GM12891 (cell line): ENCODE measurements at regions not wholly inside any gene's neighbourhood (a gene's known extent, or its start where the extent isn't known, plus 50 kb on each side); places are given as distances from the start of the nearest gene placed in this dataset.

Experiments
- PAX5 ChIP-seq: IDR thresholded peaks from 2 replicates; pipeline ENCODE4 v1.6.1; 2011; ENCODE audit warnings: low read length, moderate library complexity, mild to moderate bottlenecking; ENCODE audit not compliant: insufficient read depth, severe bottlenecking
- POLR2A ChIP-seq: IDR thresholded peaks from 2 replicates; pipeline ENCODE4 v1.6.1; 2011; ENCODE audit warnings: low read depth, low read length, control low read depth
- POLR2AphosphoS5 ChIP-seq: IDR thresholded peaks from 2 replicates; pipeline ENCODE4 v1.6.1; 2011; ENCODE audit warnings: low read depth, low read length, control low read depth
- SPI1 ChIP-seq: IDR thresholded peaks from 2 replicates; pipeline ENCODE4 v1.6.1; 2011; ENCODE audit warnings: low read depth, low read length, control low read depth
- TAF1 ChIP-seq: IDR thresholded peaks from 2 replicates; pipeline ENCODE4 v1.6.1; 2011; ENCODE audit warnings: low read depth, low read length, control low read depth

DNA sequence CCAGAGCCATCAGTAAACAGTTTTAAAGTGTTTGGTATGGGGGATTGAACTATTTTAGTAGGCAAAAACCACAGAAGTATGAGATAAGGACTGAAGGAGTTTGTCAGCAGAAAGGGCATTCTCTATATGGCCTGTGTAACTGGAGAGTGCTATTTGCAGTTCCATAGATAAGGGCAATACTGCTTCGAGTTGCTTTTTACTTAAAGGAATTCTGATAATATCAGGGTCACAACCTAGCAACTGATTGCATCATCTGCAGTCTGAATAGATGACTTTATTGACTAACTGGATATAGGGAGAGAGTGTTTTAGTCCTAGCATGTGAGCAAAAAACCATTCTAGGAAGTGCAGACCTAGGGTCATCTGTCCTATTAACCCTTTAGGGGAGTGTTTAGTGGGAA is 645.2 kb upstream of the PTPRD start:
- TF ChIP-seq POLR2AphosphoS5, result no peak
- no peak for TF ChIP-seq POLR2A
- TF ChIP-seq TAF1, result no peak
- TF ChIP-seq SPI1, result no peak
- TF ChIP-seq PAX5, result no peak
